Activated CD8-positive, alpha-beta T cell treated with anti-CD3 and anti-CD28 coated beads, Interleukin-2, amount 10 ng/mL, durations not matched to agents 7 days and 5 days (primary cell): ENCODE measurements at regions not wholly inside any gene's neighbourhood (a gene's known extent, or its start where the extent isn't known, plus 50 kb on each side); places are given as distances from the start of the nearest gene placed in this dataset.

Experiments used
- ATAC-seq: fragments of 150-1000 bp; cut with Tn5 transposase; one replicate; pipeline ENCODE4 v1.10.0; 2021; ENCODE audit warnings: moderate library complexity
- CTCF ChIA-PET: fragments of 350-600 bp; sonication (Branson Sonifier 250); formaldehyde crosslinking; loops from one replicate; lab custom pipeline; 2021; ENCODE audit warnings: antibody characterized with exemption; lab: Charles Lee
- POLR2A ChIA-PET: fragments of 350-600 bp; sonication (Branson Sonifier 250); formaldehyde crosslinking; loops from one replicate; lab custom pipeline; 2021; ENCODE audit warnings: antibody characterized with exemption; lab: Charles Lee
- DNase-seq: peaks from one replicate; pipeline ENCODE4 v3.0.0-alpha.2; 2020
- H3K27ac Mint-ChIP-seq: one replicate; pipeline ENCODE4 v1.8.0; 2021; ENCODE audit warnings: mild to moderate bottlenecking, mixed read lengths
- H3K27me3 Mint-ChIP-seq: one replicate; pipeline ENCODE4 v1.8.0; 2021; ENCODE audit warnings: low read depth, mixed read lengths
- H3K36me3 Mint-ChIP-seq: one replicate; pipeline ENCODE4 v1.8.0; 2021; ENCODE audit warnings: low read depth, mixed read lengths
- H3K4me1 Mint-ChIP-seq: one replicate; pipeline ENCODE4 v1.8.0; 2021; ENCODE audit warnings: low read depth, mixed read lengths
- H3K4me3 Mint-ChIP-seq: one replicate; pipeline ENCODE4 v1.8.0; 2021; ENCODE audit warnings: mild to moderate bottlenecking, mixed read lengths
- H3K9me3 Mint-ChIP-seq: one replicate; pipeline ENCODE4 v1.8.0; 2022; ENCODE audit warnings: mixed read lengths; ENCODE audit not compliant: insufficient read depth

DNA sequence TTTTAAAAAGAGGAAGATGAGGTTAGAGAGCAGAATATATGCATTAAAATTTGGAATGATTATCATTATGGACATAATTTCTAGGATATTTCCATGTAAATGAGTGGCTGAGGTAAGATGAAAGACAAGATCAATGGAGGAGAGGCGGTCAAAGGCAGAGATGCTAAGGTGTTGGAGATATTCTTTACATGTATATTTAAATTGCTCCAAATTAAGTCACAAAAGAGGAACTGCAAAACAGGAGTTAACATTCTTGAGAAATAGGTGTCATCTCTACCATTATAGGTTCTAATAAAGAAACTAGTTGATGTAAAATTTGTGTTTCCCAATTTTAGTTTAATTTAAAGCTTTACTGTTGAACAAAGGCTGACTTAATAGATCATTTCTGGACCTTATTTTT is 268.5 kb upstream of the PPFIA2 start:
- ATAC-seq (no peak), DNase-seq (no peak)
- Mint-ChIP-seq H3K27me3 (no peaks in the 10 kb centered on the region), H3K27ac (no peak overlapping the region), H3K9me3 (no peaks in the 10 kb centered on the region), H3K4me1 (no peaks in the 10 kb centered on the region), H3K36me3 (no peaks in the 10 kb centered on the region), H3K4me3 (no peak overlapping the region)
- ChIA-PET CTCF (no interaction called here), POLR2A (no interaction called here)

DNA sequence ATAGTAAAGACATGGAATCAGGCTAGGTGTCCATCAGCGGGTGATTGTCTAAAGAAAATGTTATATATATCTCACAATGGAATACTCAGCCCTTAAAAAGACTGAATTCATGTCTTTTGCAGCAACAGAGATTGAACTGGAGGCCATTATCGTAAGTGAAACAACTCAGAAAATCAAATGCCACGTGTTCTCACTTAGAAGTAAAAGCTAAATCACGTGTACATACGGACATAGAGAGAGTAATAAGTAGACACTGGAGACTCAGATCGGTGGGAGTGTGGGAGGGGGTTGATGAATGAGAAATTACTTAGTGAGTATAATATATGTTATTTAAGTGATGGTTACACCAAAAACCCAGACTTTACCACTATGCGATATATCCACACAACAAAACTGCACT is 266.3 kb upstream of the PPFIA2 start:
- Mint-ChIP-seq H3K4me3 (no peak overlapping the region), H3K9me3 (no peaks in the 10 kb centered on the region), H3K27ac (no peak overlapping the region), H3K4me1 (no peaks in the 10 kb centered on the region), H3K36me3 (no peaks in the 10 kb centered on the region), H3K27me3 (no peaks in the 10 kb centered on the region)
- no peak for ATAC-seq
- ChIA-PET CTCF (no interaction called here), POLR2A (no interaction called here)
- DNase-seq, result no peak

- POLR2A ChIA-PET, result no interaction called here
- DNase-seq, result peak; percentile 24
- H3K4me1 Mint-ChIP-seq, result no peaks in the 10 kb centered on the region
- H3K36me3 Mint-ChIP-seq, result no peaks in the 10 kb centered on the region
- H3K9me3 Mint-ChIP-seq, result no peaks in the 10 kb centered on the region
- H3K27ac Mint-ChIP-seq, result peak overlapping the region; percentile 11
- no peak overlapping the region for H3K4me3 Mint-ChIP-seq
- no peaks in the 10 kb centered on the region for H3K27me3 Mint-ChIP-seq
- CTCF ChIA-PET, result no interaction called here
- no peak for ATAC-seq
These were observed 260.4 kb upstream of the PPFIA2 start for GRCh38 chr12:82019533-82019932.

GRCh38 chr12:82015623-82016347 is 256.6 kb upstream of the PPFIA2 start:
- H3K27me3 Mint-ChIP-seq, result no peaks in the 10 kb centered on the region
- CTCF ChIA-PET, result no interaction called here
- no peaks in the 10 kb centered on the region for H3K4me1 Mint-ChIP-seq
- ATAC-seq (no peak), DNase-seq (no peak)
- POLR2A ChIA-PET, result no interaction called here
- no peak overlapping the region for H3K4me3 Mint-ChIP-seq
- H3K27ac Mint-ChIP-seq, result no peak overlapping the region
- H3K9me3 Mint-ChIP-seq, result no peaks in the 10 kb centered on the region
- H3K36me3 Mint-ChIP-seq, result no peaks in the 10 kb centered on the region

DNA sequence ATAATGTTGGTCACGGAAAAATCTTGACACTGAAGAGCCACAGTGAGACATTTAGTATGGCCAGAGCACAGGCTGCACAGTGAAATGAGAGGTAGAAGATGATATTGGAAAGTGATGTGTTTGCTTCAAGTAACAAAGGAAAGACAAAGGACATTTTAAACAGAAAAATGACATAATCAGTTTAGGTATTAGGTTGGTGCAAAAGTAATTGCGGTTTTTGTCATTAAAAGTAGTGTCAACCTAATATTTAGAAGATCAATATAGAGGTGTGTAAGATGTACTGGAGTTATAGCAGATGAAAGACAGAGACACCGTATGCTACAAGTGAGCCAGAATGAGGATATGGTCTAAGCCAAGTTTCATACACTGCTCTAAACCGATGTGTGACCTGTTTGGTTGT is 253.0 kb upstream of the PPFIA2 start:
- H3K9me3 Mint-ChIP-seq, result no peaks in the 10 kb centered on the region
- no peak overlapping the region for H3K27ac Mint-ChIP-seq
- no peaks in the 10 kb centered on the region for H3K36me3 Mint-ChIP-seq
- H3K4me3 Mint-ChIP-seq, result no peak overlapping the region
- no peak for ATAC-seq
- H3K4me1 Mint-ChIP-seq, result no peaks in the 10 kb centered on the region
- H3K27me3 Mint-ChIP-seq, result no peaks in the 10 kb centered on the region
- CTCF ChIA-PET, result no interaction called here
- no peak for DNase-seq
- POLR2A ChIA-PET, result no interaction called here

DNA sequence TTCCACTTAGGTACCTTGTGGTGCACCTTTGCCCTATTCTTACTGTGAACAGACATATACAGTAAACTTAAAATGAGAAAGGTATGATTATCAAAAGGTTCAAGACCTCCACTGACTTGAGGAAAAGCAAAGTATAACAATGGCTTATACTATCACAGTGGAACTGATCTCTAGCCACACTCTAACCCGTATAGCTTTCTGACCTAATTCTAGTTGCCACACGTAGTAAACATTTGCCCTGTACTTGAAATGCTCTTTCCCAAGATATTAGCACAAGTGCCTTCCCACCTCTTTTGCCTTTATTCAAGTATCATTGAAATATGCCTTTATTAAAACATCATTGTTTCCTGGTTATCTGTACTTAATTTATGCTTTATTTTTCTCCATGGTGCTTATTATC is 250.4 kb upstream of the PPFIA2 start:
- H3K4me3 Mint-ChIP-seq, result no peak overlapping the region
- no peak overlapping the region for H3K27ac Mint-ChIP-seq
- H3K4me1 Mint-ChIP-seq, result no peaks in the 10 kb centered on the region
- no peaks in the 10 kb centered on the region for H3K36me3 Mint-ChIP-seq
- POLR2A ChIA-PET, result no interaction called here
- no peaks in the 10 kb centered on the region for H3K27me3 Mint-ChIP-seq
- DNase-seq (no peak), ATAC-seq (no peak)
- H3K9me3 Mint-ChIP-seq, result no peaks in the 10 kb centered on the region
- CTCF ChIA-PET, result no interaction called here

GRCh38 chr12:82008251-82008650 is 249.1 kb upstream of the PPFIA2 start:
- ATAC-seq (no peak), DNase-seq (no peak)
- ChIA-PET CTCF (no interaction called here), POLR2A (no interaction called here)
- no peak overlapping the region for H3K27ac Mint-ChIP-seq
- H3K9me3 Mint-ChIP-seq, result no peaks in the 10 kb centered on the region
- H3K36me3 Mint-ChIP-seq, result no peaks in the 10 kb centered on the region
- H3K27me3 Mint-ChIP-seq, result no peaks in the 10 kb centered on the region
- H3K4me1 Mint-ChIP-seq, result no peaks in the 10 kb centered on the region
- no peak overlapping the region for H3K4me3 Mint-ChIP-seq

- ChIA-PET CTCF (no interaction called here), POLR2A (no interaction called here)
- Mint-ChIP-seq H3K27me3 (no peaks in the 10 kb centered on the region), H3K27ac (no peak overlapping the region), H3K36me3 (no peaks in the 10 kb centered on the region), H3K9me3 (no peaks in the 10 kb centered on the region), H3K4me3 (no peak overlapping the region), H3K4me1 (no peaks in the 10 kb centered on the region)
- no peak for ATAC-seq
- no peak for DNase-seq
These were observed 239.7 kb upstream of the PPFIA2 start for GRCh38 chr12:81998761-81999378.

- Mint-ChIP-seq H3K27ac (no peak overlapping the region), H3K36me3 (no peaks in the 10 kb centered on the region), H3K27me3 (no peaks in the 10 kb centered on the region), H3K4me1 (peaks cover 3% of the 10 kb centered on the region), H3K9me3 (no peaks in the 10 kb centered on the region), H3K4me3 (no peak overlapping the region)
- ChIA-PET CTCF (interaction anchor here (0.8 to 1.8 kb wide), 13 partner anchors 8 to 382 kb away, joined by 3 to 21 read pairs (median 3); no protein-coding TSS in a partner anchor), POLR2A (no interaction called here)
- DNase-seq (peak; percentile 66), ATAC-seq (peak; percentile 90)
These were observed 233.3 kb upstream of the PPFIA2 start for GRCh38 chr12:81992461-81992860.

DNA sequence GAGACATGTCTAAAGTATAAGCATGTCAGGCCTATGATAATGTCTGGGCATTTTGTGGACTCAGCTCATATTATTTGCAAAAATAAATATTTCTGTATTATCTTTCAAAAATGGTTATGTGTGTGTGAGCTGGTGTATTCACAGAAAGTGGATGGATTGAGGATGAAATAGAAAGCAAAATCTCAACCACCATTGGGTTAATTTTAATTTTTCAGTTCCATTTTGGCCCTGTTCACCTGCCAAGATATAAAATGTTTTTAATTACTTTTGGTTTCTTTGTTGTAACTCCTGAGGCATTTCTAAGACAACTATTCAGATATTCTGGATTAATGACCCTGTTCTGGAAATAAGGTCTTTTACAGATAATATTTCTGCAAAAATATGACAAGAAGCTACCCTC is 232.7 kb upstream of the PPFIA2 start:
- ChIA-PET POLR2A (no interaction called here), CTCF (interaction anchor here (0.8 to 1.8 kb wide), 7 partner anchors 41 to 381 kb away, joined by 3 to 21 read pairs (median 4); no protein-coding TSS in a partner anchor)
- H3K27me3 Mint-ChIP-seq, result no peaks in the 10 kb centered on the region
- H3K4me1 Mint-ChIP-seq, result peaks cover 3% of the 10 kb centered on the region
- ATAC-seq, result no peak
- H3K27ac Mint-ChIP-seq, result no peak overlapping the region
- DNase-seq, result no peak
- no peaks in the 10 kb centered on the region for H3K9me3 Mint-ChIP-seq
- no peak overlapping the region for H3K4me3 Mint-ChIP-seq
- no peaks in the 10 kb centered on the region for H3K36me3 Mint-ChIP-seq

GRCh38 chr12:81988362-81988761 is 229.2 kb upstream of the PPFIA2 start:
- ChIA-PET POLR2A (no interaction called here), CTCF (no interaction called here)
- DNase-seq, result no peak
- no peak overlapping the region for H3K4me3 Mint-ChIP-seq
- H3K9me3 Mint-ChIP-seq, result no peaks in the 10 kb centered on the region
- H3K27ac Mint-ChIP-seq, result no peak overlapping the region
- ATAC-seq, result no peak
- peaks cover 3% of the 10 kb centered on the region for H3K4me1 Mint-ChIP-seq
- H3K36me3 Mint-ChIP-seq, result no peaks in the 10 kb centered on the region
- no peaks in the 10 kb centered on the region for H3K27me3 Mint-ChIP-seq

GRCh38 chr12:81987371-81987770 is 228.2 kb upstream of the PPFIA2 start:
- no peaks in the 10 kb centered on the region for H3K36me3 Mint-ChIP-seq
- DNase-seq (no peak), ATAC-seq (no peak)
- no peak overlapping the region for H3K27ac Mint-ChIP-seq
- no peaks in the 10 kb centered on the region for H3K9me3 Mint-ChIP-seq
- peaks cover 1% of the 10 kb centered on the region for H3K4me1 Mint-ChIP-seq
- CTCF ChIA-PET, result no interaction called here
- H3K27me3 Mint-ChIP-seq, result no peaks in the 10 kb centered on the region
- H3K4me3 Mint-ChIP-seq, result no peak overlapping the region
- POLR2A ChIA-PET, result no interaction called here
